ENCODE measurements at regions not wholly inside any gene's neighbourhood (a gene's known extent, or its start where the extent isn't known, plus 50 kb on each side); places are given as distances from the start of the nearest gene placed in this dataset.

GRCh38 chr9:118521261-118521660 lies 817.1 kb downstream of the TLR4 start:
- in situ Hi-C loops (cut with HindIII; ENCODE audit: low pct_unique_long_range_greater_than_20kb, low sequenced_read_pairs), result no loop called here
- no peaks in the 10 kb centered on the region for H3K36me3 ChIP-seq (ENCODE audit: control insufficient read depth, insufficient read depth, low read length)
- no peaks in the 10 kb centered on the region for H3K27me3 ChIP-seq (ENCODE audit: control insufficient read depth, insufficient read depth, low read length)
- TF ChIP-seq SIN3A (IDR thresholded peaks at IDR 0.05; ENCODE audit: borderline replicate concordance, insufficient read depth, low read depth, low read length) (no peak), CTCF (IDR thresholded peaks at IDR 0.05) (no peak), POLR2AphosphoS5 (IDR thresholded peaks at IDR 0.05; ENCODE audit: low read depth, low read length) (no peak), REST (IDR thresholded peaks at IDR 0.05; ENCODE audit: insufficient read depth in 1 of 2, low read depth in 2 of 2, low read length in 1 of 2) (no peak), TCF7L2 (IDR thresholded peaks at IDR 0.05; ENCODE audit: low read depth, low read length) (no peak)
- H3K4me3 ChIP-seq (ENCODE audit: low read depth in 2 of 2, low read length in 2 of 2), result no peak overlapping the region
- ATAC-seq (no peak), DNase-seq (ENCODE audit: low read depth, low spot score) (no peak)
- ChIA-PET POLR2A (no interaction called here), CTCF (no interaction called here)
- no peaks in the 10 kb centered on the region for H3K9me3 ChIP-seq (ENCODE audit: control insufficient read depth, insufficient read depth, low read depth, low read length)
- BruUV-seq (replicated peaks), result no TSS peak
- H3K4me1 ChIP-seq (ENCODE audit: control insufficient read depth, insufficient read depth, low read length), result no peaks in the 10 kb centered on the region
- intact Hi-C loops (cut with micrococcal nuclease; ENCODE audit: unreplicated experiment), result no loop called here
- H3K27ac ChIP-seq (ENCODE audit: low read length), result no peak overlapping the region

GRCh38 chr9:118522093-118523028 lies 818.2 kb downstream of the TLR4 start:
- H3K27ac ChIP-seq (ENCODE audit: low read length), result no peak overlapping the region
- no peaks in the 10 kb centered on the region for H3K36me3 ChIP-seq (ENCODE audit: control insufficient read depth, insufficient read depth, low read length)
- no peaks in the 10 kb centered on the region for H3K4me1 ChIP-seq (ENCODE audit: control insufficient read depth, insufficient read depth, low read length)
- in situ Hi-C loops (cut with HindIII; ENCODE audit: low pct_unique_long_range_greater_than_20kb, low sequenced_read_pairs), result no loop called here
- intact Hi-C loops (cut with micrococcal nuclease; ENCODE audit: unreplicated experiment), result no loop called here
- ChIA-PET CTCF (no interaction called here), POLR2A (no interaction called here)
- ATAC-seq (no peak), DNase-seq (ENCODE audit: low read depth, low spot score) (peak; percentile 28)
- no peak overlapping the region for H3K4me3 ChIP-seq (ENCODE audit: low read depth in 2 of 2, low read length in 2 of 2)
- no peaks in the 10 kb centered on the region for H3K27me3 ChIP-seq (ENCODE audit: control insufficient read depth, insufficient read depth, low read length)
- TF ChIP-seq SIN3A (IDR thresholded peaks at IDR 0.05; ENCODE audit: borderline replicate concordance, insufficient read depth, low read depth, low read length) (no peak), REST (IDR thresholded peaks at IDR 0.05; ENCODE audit: insufficient read depth in 1 of 2, low read depth in 2 of 2, low read length in 1 of 2) (no peak), CTCF (IDR thresholded peaks at IDR 0.05) (peak; percentile 53)
- BruUV-seq (replicated peaks), result no TSS peak
- no peaks in the 10 kb centered on the region for H3K9me3 ChIP-seq (ENCODE audit: control insufficient read depth, insufficient read depth, low read depth, low read length)

All from Panc1 (cell line).